Naive thymus-derived CD4-positive, alpha-beta T cell (primary cell): ENCODE measurements at regions not wholly inside any gene's neighbourhood (a gene's known extent, or its start where the extent isn't known, plus 50 kb on each side); places are given as distances from the start of the nearest gene placed in this dataset.
A peak's percentile ranks its signal among the peaks of the same experiment; 100 is the strongest.
"Not testable (repeated sequence)": the region's sequence is repeated elsewhere in the genome, so short reads cannot be mapped to it uniquely, and the experiment has no call there.

Source experiments
- ATAC-seq: fragments of 150-1000 bp; cut with Tn5 transposase; 2 replicates; pipeline ENCODE4 v1.10.0; 2021; ENCODE audit warnings: mild to moderate bottlenecking, moderate library complexity
- CTCF ChIA-PET: fragments of 350-600 bp; sonication (Branson Sonifier 250); formaldehyde crosslinking; loops from one replicate; lab custom pipeline; 2021; ENCODE audit warnings: antibody characterized with exemption; lab: Charles Lee
- POLR2A ChIA-PET: fragments of 350-600 bp; sonication (Branson Sonifier 250); formaldehyde crosslinking; loops from one replicate; lab custom pipeline; 2021; ENCODE audit warnings: antibody characterized with exemption, inconsistent platforms; lab: Charles Lee
- DNase-seq, 9 donors: peaks; one replicate each; pipeline versions ENCODE4 v3.0.0 to v3.0.0-alpha.2; 2020 to 2022; ENCODE audit warnings: mixed read lengths in 1 of 9
- H3K27ac ChIP-seq: one replicate; pipeline ENCODE4 v1.7.0; 2013; ENCODE audit warnings: mild to moderate bottlenecking, low read depth, low read length, moderate library complexity
- H3K27me3 ChIP-seq, 2 donors: one replicate each; pipeline ENCODE4 v1.7.0; 2013; ENCODE audit warnings: low read length in 2 of 2, mild to moderate bottlenecking in 2 of 2, moderate library complexity in 2 of 2; ENCODE audit not compliant: control insufficient read depth in 2 of 2, insufficient read depth in 2 of 2
- H3K36me3 ChIP-seq, 3 experiments: 1 replicate in 2 of 3; 2 replicates in 1 of 3; pipeline ENCODE4 v1.7.0; 2013; ENCODE audit warnings: low read length in 3 of 3, mild to moderate bottlenecking in 3 of 3, moderate library complexity in 1 of 3; ENCODE audit not compliant: insufficient read depth in 3 of 3, control insufficient read depth in 2 of 3
- H3K4me1 ChIP-seq, 2 donors: one replicate each; pipeline ENCODE4 v1.7.0; 2013; ENCODE audit warnings: low read length in 2 of 2, mild to moderate bottlenecking in 2 of 2, moderate library complexity in 1 of 2; ENCODE audit not compliant: control insufficient read depth in 2 of 2, insufficient read depth in 2 of 2
- H3K4me3 ChIP-seq: 2 replicates; pipeline ENCODE4 v1.7.0; 2013; ENCODE audit warnings: mild to moderate bottlenecking, low read length
- H3K9me3 ChIP-seq, 3 experiments: 1 replicate in 2 of 3; 2 replicates in 1 of 3; pipeline ENCODE4 v1.7.0; 2013; ENCODE audit warnings: low read length in 3 of 3; ENCODE audit not compliant: control insufficient read depth in 2 of 3
- H3K27ac Mint-ChIP-seq, 9 donors: one replicate each; pipeline ENCODE4 v1.8.0; 2020 to 2022; ENCODE audit warnings: mixed read lengths in 9 of 9, mild to moderate bottlenecking in 8 of 9, moderate library complexity in 5 of 9, inconsistent platforms in 2 of 9
- H3K27me3 Mint-ChIP-seq, 5 donors: one replicate each; pipeline ENCODE4 v1.8.0; 2021 to 2022; ENCODE audit warnings: mixed read lengths in 5 of 5, mild to moderate bottlenecking in 1 of 5
- H3K36me3 Mint-ChIP-seq, 5 donors: one replicate each; pipeline ENCODE4 v1.8.0; 2020 to 2022; ENCODE audit warnings: mixed read lengths in 5 of 5, mild to moderate bottlenecking in 3 of 5, inconsistent platforms in 1 of 5
- H3K4me1 Mint-ChIP-seq, 7 donors: one replicate each; pipeline ENCODE4 v1.8.0; 2020 to 2022; ENCODE audit warnings: mixed read lengths in 7 of 7, mild to moderate bottlenecking in 3 of 7, inconsistent platforms in 1 of 7
- H3K4me3 Mint-ChIP-seq, 10 donors: one replicate each; pipeline ENCODE4 v1.8.0; 2020 to 2022; ENCODE audit warnings: mild to moderate bottlenecking in 10 of 10, mixed read lengths in 10 of 10, moderate library complexity in 6 of 10, inconsistent platforms in 2 of 10
- H3K9me3 Mint-ChIP-seq, 11 donors: one replicate each; pipeline ENCODE4 v1.8.0; 2020 to 2022; ENCODE audit warnings: mixed read lengths in 11 of 11, mild to moderate bottlenecking in 4 of 11, inconsistent platforms in 1 of 11, moderate library complexity in 1 of 11
- intact Hi-C, 2 donors: fragments of 100-400 bp; cut with micrococcal nuclease; formaldehyde crosslinking; loops; one replicate each; pipeline ENCODE4 v1.15.1; 2023

DNA sequence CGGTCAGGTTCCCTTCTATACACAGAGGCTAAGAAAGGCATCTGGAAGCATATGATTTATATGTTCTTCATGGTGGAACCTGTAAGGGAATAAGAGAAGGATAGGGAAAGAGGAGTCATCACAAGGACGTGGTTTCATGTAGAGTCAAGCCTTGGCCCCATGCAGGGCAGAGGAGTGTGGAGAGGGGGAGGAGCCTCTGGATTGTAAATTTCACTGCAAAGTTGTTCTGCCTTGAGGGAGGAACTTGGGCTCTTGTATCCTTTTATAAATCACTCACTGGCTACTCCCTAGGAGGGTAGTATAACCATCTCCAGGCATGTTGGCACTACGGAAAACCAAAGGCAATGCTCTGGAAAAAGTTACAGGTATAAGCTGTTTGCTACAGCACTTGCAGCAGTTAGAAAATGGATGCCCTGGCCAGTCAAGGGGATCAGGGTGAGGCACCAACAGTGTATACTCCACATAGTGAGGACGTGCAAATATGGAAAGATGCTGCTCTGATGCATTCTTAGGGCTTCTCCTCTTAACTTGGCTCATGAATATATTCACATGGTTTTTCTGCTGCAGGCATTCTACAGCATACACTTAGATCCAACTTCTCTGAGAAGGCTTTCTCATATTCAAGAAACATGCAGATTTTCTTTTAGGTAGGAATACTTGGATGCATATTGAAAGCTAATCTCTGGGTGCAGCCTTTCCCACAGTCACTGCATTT is 60.3 kb upstream of the ZNF81 start:
- POLR2A ChIA-PET: no interaction called here
- peaks cover 0 to 8% (median 0%) of the 10 kb centered on the region in 11 donors for H3K9me3 Mint-ChIP-seq
- no peaks in the 10 kb centered on the region for H3K36me3 Mint-ChIP-seq
- H3K36me3 ChIP-seq: no peaks in the 10 kb centered on the region
- intact Hi-C loops: no loop called here
- H3K4me3 Mint-ChIP-seq: no peak overlapping the region
- no peaks in the 10 kb centered on the region for H3K27me3 ChIP-seq
- CTCF ChIA-PET: no interaction called here
- no peak overlapping the region for H3K4me3 ChIP-seq
- no peaks in the 10 kb centered on the region for H3K4me1 ChIP-seq
- peaks cover 0 to 4% (median 0%) of the 10 kb centered on the region in 5 donors for H3K27me3 Mint-ChIP-seq
- no peaks in the 10 kb centered on the region for H3K4me1 Mint-ChIP-seq
- no peak overlapping the region for H3K27ac ChIP-seq
- no peaks in the 10 kb centered on the region for H3K9me3 ChIP-seq
- no peak overlapping the region for H3K27ac Mint-ChIP-seq
- DNase-seq (no peak), ATAC-seq (no peak)

DNA sequence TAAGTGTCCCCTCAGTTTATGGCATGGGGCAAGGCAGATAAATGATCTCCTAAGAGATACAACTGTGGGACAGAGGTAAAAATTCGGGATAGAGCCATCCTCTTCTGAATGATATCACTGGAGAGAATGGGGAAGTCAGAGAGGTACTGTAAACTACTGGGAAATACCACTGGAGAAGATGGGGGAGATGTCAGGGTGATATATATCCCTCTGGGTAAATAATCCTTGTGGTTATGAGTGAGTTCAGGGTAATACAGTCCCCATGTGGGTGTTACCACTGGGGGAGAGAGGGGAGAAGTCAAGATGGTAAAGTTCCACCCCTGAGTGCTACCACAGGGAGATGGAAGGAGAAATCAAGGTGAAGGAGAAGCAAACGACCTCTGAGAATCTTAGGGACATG is 63.9 kb upstream of the ZNF81 start:
- Histone ChIP-seq H3K4me3 (no peak overlapping the region), H3K27ac (no peak overlapping the region), H3K36me3 (no peaks in the 10 kb centered on the region), H3K4me1 (no peaks in the 10 kb centered on the region), H3K27me3 (no peaks in the 10 kb centered on the region), H3K9me3 (no peaks in the 10 kb centered on the region)
- ATAC-seq: no peak
- POLR2A ChIA-PET: no interaction called here
- CTCF ChIA-PET: interaction anchor here (0.7 kb wide), 1 partner anchor 1298 kb away, joined by 3 read pairs; no protein-coding TSS in a partner anchor
- DNase-seq: no peak
- no peak overlapping the region for H3K27ac Mint-ChIP-seq
- peaks cover 0 to 9% (median 7%) of the 10 kb centered on the region in 5 donors for H3K27me3 Mint-ChIP-seq
- intact Hi-C loops: no loop called here
- H3K36me3 Mint-ChIP-seq: peaks cover 0 to 5% (median 0%) of the 10 kb centered on the region in 5 donors
- H3K9me3 Mint-ChIP-seq: peaks cover 0 to 10% (median 5%) of the 10 kb centered on the region in 11 donors
- no peak overlapping the region for H3K4me3 Mint-ChIP-seq
- H3K4me1 Mint-ChIP-seq: no peaks in the 10 kb centered on the region

DNA sequence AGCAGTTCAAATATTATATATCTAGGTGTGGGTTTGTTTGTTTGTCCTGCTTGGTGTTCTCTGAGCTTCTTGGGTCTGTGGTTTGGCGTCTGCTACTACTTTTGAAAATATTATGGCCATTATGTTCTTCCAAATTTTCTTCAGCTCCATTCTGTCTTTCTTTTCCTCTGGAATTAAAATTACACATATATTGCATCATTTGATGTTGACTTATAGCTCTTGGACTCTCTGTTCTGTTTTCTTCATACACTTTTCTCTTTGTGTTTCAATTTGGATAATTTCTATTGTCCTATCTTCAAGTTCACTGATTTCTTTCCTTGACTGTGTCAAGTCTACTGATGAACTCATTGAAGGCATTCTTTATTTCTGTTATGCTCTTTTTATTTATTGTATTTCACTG is 65.2 kb upstream of the ZNF81 start:
- CTCF ChIA-PET: no interaction called here
- Mint-ChIP-seq H3K36me3 (peaks cover 0 to 5% (median 0%) of the 10 kb centered on the region in 5 donors), H3K27ac (no peak overlapping the region), H3K27me3 (peaks cover 0 to 9% (median 7%) of the 10 kb centered on the region in 5 donors), H3K4me1 (no peaks in the 10 kb centered on the region), H3K4me3 (no peak overlapping the region), H3K9me3 (peaks cover 0 to 10% (median 4%) of the 10 kb centered on the region in 11 donors)
- POLR2A ChIA-PET: no interaction called here
- Histone ChIP-seq H3K27me3 (no peaks in the 10 kb centered on the region), H3K4me3 (no peak overlapping the region), H3K4me1 (no peaks in the 10 kb centered on the region), H3K9me3 (no peaks in the 10 kb centered on the region), H3K27ac (no peak overlapping the region), H3K36me3 (no peaks in the 10 kb centered on the region)
- ATAC-seq: no peak
- intact Hi-C loops: no loop called here
- DNase-seq: no peak

DNA sequence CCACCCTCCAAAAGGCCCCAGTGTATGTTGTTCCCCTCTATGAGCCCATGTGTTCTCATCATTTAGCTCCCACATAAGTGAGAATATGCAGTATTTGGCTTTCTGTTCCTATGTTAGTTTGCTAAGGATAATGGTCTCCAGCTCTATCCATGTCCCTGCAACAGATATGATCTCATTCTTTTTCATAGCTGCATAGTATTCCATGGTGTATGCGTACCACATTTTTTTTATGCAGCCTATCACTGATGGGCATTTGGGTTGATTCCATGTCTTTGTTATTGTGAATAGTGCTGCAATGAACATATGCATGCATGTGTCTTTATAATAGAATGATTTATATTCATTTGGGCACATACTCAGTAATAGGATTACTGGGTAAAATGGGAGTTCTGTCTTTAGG is 73.9 kb upstream of the ZNF81 start:
- ATAC-seq, H3K4me3 Mint-ChIP-seq, DNase-seq, H3K4me3 ChIP-seq, H3K27me3 Mint-ChIP-seq, H3K4me1 Mint-ChIP-seq, H3K9me3 Mint-ChIP-seq, H3K27ac ChIP-seq, H3K27me3 ChIP-seq, H3K36me3 ChIP-seq, CTCF ChIA-PET, H3K9me3 ChIP-seq, H3K36me3 Mint-ChIP-seq, H3K27ac Mint-ChIP-seq, H3K4me1 ChIP-seq: not testable (repeated sequence)
- intact Hi-C loops: loop anchor here in 1 of 2 donors (10.0 kb wide), 1 partner anchor 1048 kb away; no protein-coding TSS in a partner anchor
- POLR2A ChIA-PET: interaction anchor here (0.5 kb wide), 1 partner anchor 307 kb away, joined by 3 read pairs; no protein-coding TSS in a partner anchor

DNA sequence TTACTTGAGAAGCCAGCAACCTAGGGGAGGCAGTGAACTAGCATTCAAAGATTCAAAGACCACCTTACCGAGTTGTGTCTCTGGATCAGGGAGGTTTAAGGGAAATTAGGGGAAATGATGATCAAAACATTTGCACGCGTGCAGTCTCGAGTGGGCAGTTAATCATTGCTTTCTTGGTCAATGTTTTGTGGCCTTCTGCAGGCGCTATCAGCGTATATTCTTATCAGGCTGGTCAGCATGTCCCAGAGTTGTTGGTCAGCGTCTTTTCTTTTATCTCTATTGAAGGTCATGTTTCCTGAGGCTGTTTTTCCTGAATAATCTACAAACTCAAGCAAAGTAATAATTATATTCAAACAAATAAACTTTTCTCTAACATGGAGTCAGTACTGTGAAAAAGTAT is 84.0 kb upstream of the ZNF81 start:
- Histone ChIP-seq H3K4me1 (no peaks in the 10 kb centered on the region), H3K9me3 (no peaks in the 10 kb centered on the region), H3K36me3 (no peaks in the 10 kb centered on the region), H3K27ac (no peak overlapping the region), H3K27me3 (no peaks in the 10 kb centered on the region), H3K4me3 (no peak overlapping the region)
- Mint-ChIP-seq H3K4me1 (peaks cover 0 to 3% (median 0%) of the 10 kb centered on the region in 7 donors), H3K4me3 (no peak overlapping the region), H3K27me3 (peaks cover 0 to 4% (median 0%) of the 10 kb centered on the region in 5 donors), H3K36me3 (no peaks in the 10 kb centered on the region), H3K27ac (no peak overlapping the region), H3K9me3 (peaks cover 0 to 3% (median 0%) of the 10 kb centered on the region in 11 donors)
- ChIA-PET CTCF (no interaction called here), POLR2A (no interaction called here)
- intact Hi-C loops: loop anchor here (5.0 kb wide), 2 partner anchors 190 to 560 kb away; partner anchors contain the start of genes ARAF (in 1 of the 2) and UBA1 (in 1 of the 2)
- DNase-seq (no peak), ATAC-seq (no peak)

DNA sequence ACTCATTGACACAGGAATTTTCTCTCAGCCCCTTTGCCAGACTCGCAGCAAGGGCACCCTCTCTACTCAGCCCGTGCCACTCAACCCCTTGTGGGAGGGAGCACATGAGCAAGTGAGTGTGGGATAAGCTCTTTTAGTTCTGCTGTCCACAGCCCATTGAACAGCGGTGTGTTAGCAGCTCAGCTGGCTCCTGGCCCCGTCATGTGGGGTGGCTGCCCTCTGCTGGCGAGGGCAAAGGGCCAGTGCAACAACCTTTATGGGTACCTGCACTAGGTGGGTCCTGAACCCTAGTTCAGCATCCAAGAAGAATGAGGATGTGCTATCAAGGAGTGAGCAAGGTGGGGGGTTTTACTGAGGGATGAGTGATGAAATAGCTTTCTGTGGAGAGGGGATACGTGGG is 85.0 kb upstream of the ZNF81 start:
- H3K9me3 Mint-ChIP-seq: peaks cover 0 to 3% (median 0%) of the 10 kb centered on the region in 11 donors
- H3K27ac Mint-ChIP-seq: peak overlapping the region in 1 of 9 donors; percentile 15
- peaks cover 0 to 3% (median 0%) of the 10 kb centered on the region in 7 donors for H3K4me1 Mint-ChIP-seq
- Histone ChIP-seq H3K9me3 (no peaks in the 10 kb centered on the region), H3K27me3 (no peaks in the 10 kb centered on the region), H3K4me1 (no peaks in the 10 kb centered on the region), H3K36me3 (no peaks in the 10 kb centered on the region), H3K27ac (no peak overlapping the region), H3K4me3 (no peak overlapping the region)
- DNase-seq: peak in 5 of 9 donors; percentile 0 to 28 (median 13)
- intact Hi-C loops: loop anchor here (1.0 to 5.0 kb wide), 3 partner anchors 189 to 559 kb away; partner anchors contain the start of genes ARAF (in 1 of the 2) and UBA1 (in 1 of the 2)
- H3K36me3 Mint-ChIP-seq: no peaks in the 10 kb centered on the region
- peaks cover 0 to 4% (median 0%) of the 10 kb centered on the region in 5 donors for H3K27me3 Mint-ChIP-seq
- POLR2A ChIA-PET: no interaction called here
- H3K4me3 Mint-ChIP-seq: no peak overlapping the region
- CTCF ChIA-PET: no interaction called here
- peak; percentile 42 for ATAC-seq
